H9 (cell line): ENCODE measurements at regions not wholly inside any gene's neighbourhood (a gene's known extent, or its start where the extent isn't known, plus 50 kb on each side); places are given as distances from the start of the nearest gene placed in this dataset.

Experiments used
- DNase-seq: peaks from one replicate; pipeline ENCODE4 v3.0.0-alpha.2; 2017
- H2AFZ ChIP-seq: one replicate; pipeline ENCODE4 v1.6.1; 2013; ENCODE audit warnings: mild to moderate bottlenecking, low read length, control low read depth, moderate library complexity
- H2AK5ac ChIP-seq: 2 replicates; pipeline ENCODE4 v1.6.1; 2013; ENCODE audit warnings: low read length, control low read depth, mixed read lengths; ENCODE audit not compliant: insufficient read length
- H2BK120ac ChIP-seq: one replicate; pipeline ENCODE4 v1.6.1; 2013; ENCODE audit warnings: low read depth, mild to moderate bottlenecking, low read length, control low read depth, inconsistent platforms; ENCODE audit not compliant: poor library complexity, severe bottlenecking
- H2BK12ac ChIP-seq: 2 replicates; pipeline ENCODE4 v1.6.1; 2013; ENCODE audit warnings: low read length, control low read depth, mixed read lengths, low read depth; ENCODE audit not compliant: insufficient read length
- H2BK15ac ChIP-seq: 2 replicates; pipeline ENCODE4 v1.6.1; 2013; ENCODE audit warnings: low read depth, low read length, control low read depth
- H2BK20ac ChIP-seq: one replicate; pipeline ENCODE4 v1.6.1; 2013; ENCODE audit warnings: low read depth, mild to moderate bottlenecking, low read length, control low read depth, inconsistent platforms; ENCODE audit not compliant: poor library complexity, severe bottlenecking
- H2BK5ac ChIP-seq: 2 replicates; pipeline ENCODE4 v1.6.1; 2013; ENCODE audit warnings: low read length, control low read depth, mixed read lengths; ENCODE audit not compliant: insufficient read length
- H3K14ac ChIP-seq: 2 replicates; pipeline ENCODE4 v1.6.1; 2013; ENCODE audit warnings: low read length, control low read depth; ENCODE audit not compliant: insufficient read depth
- H3K18ac ChIP-seq: 2 replicates; pipeline ENCODE4 v1.6.1; 2013; ENCODE audit warnings: low read depth, mild to moderate bottlenecking, mixed read lengths, low read length, control low read depth; ENCODE audit not compliant: insufficient read length
- H3K23ac ChIP-seq: 2 replicates; pipeline ENCODE4 v1.6.1; 2013; ENCODE audit warnings: low read length, control low read depth, mixed read lengths, low read depth; ENCODE audit not compliant: insufficient read length
- H3K23me2 ChIP-seq: 2 replicates; pipeline ENCODE4 v1.6.1; 2013; ENCODE audit warnings: low read depth, mild to moderate bottlenecking, mixed read lengths, low read length, control low read depth; ENCODE audit not compliant: insufficient read length, poor library complexity, severe bottlenecking
- H3K27ac ChIP-seq: 2 replicates; pipeline ENCODE4 v1.5.1; 2013; ENCODE audit warnings: low read length, control low read depth, mixed read lengths, low read depth; ENCODE audit not compliant: insufficient read length
- H3K27me3 ChIP-seq: 2 replicates; pipeline ENCODE4 v1.6.1; 2013; ENCODE audit warnings: low read length, control low read depth, inconsistent platforms; ENCODE audit not compliant: insufficient read depth
- H3K4ac ChIP-seq: 2 replicates; pipeline ENCODE4 v1.6.1; 2013; ENCODE audit warnings: low read depth, mild to moderate bottlenecking, control low read depth, inconsistent platforms, low read length, moderate library complexity
- H3K4me1 ChIP-seq: 2 replicates; pipeline ENCODE4 v1.6.1; 2013; ENCODE audit warnings: low read length, control low read depth, inconsistent platforms; ENCODE audit not compliant: insufficient read depth
- H3K4me2 ChIP-seq: 2 replicates; pipeline ENCODE4 v1.6.1; 2013; ENCODE audit warnings: low read length, control low read depth, mixed read lengths; ENCODE audit not compliant: insufficient read length, insufficient read depth
- H3K56ac ChIP-seq: 2 replicates; pipeline ENCODE4 v1.6.1; 2013; ENCODE audit warnings: low read depth, mild to moderate bottlenecking, mixed read lengths, low read length, control low read depth; ENCODE audit not compliant: insufficient read length
- H3K79me1 ChIP-seq: 2 replicates; pipeline ENCODE4 v1.6.1; 2013; ENCODE audit warnings: low read depth, mild to moderate bottlenecking, moderate library complexity, low read length, control low read depth, inconsistent platforms; ENCODE audit not compliant: insufficient read depth, poor library complexity, severe bottlenecking
- H3K79me2 ChIP-seq: 2 replicates; pipeline ENCODE4 v1.6.1; 2013; ENCODE audit warnings: low read length, control low read depth, inconsistent platforms; ENCODE audit not compliant: insufficient read depth
- H3K9ac ChIP-seq: 2 replicates; pipeline ENCODE4 v1.6.1; 2013; ENCODE audit warnings: low read length, control low read depth, mixed read lengths; ENCODE audit not compliant: insufficient read length; ENCODE audit errors: extremely low read depth
- H3K9me3 ChIP-seq: one replicate; pipeline ENCODE4 v1.6.1; 2013; ENCODE audit warnings: low read depth, low read length, inconsistent platforms; ENCODE audit not compliant: control insufficient read depth
- H3T11ph ChIP-seq: one replicate; pipeline ENCODE4 v1.6.1; 2013; ENCODE audit warnings: mild to moderate bottlenecking, low read length, control low read depth, inconsistent platforms
- H4K20me1 ChIP-seq: one replicate; pipeline ENCODE4 v1.6.1; 2013; ENCODE audit not compliant: control insufficient read depth, insufficient read length, insufficient read depth
- H4K5ac ChIP-seq: 2 replicates; pipeline ENCODE4 v1.6.1; 2013; ENCODE audit warnings: low read depth, mild to moderate bottlenecking, mixed read lengths, low read length, control low read depth; ENCODE audit not compliant: insufficient read length
- H4K8ac ChIP-seq: replicated peaks from 2 replicates; pipeline ENCODE4 v1.6.1; 2013; ENCODE audit warnings: low read length, control low read depth, mixed read lengths, low read depth; ENCODE audit not compliant: insufficient read length
- H4K91ac ChIP-seq: 2 replicates; pipeline ENCODE4 v1.6.1; 2013; ENCODE audit warnings: low read depth, mild to moderate bottlenecking, moderate library complexity, mixed read lengths, low read length, control low read depth; ENCODE audit not compliant: insufficient read length
- H3K27ac Mint-ChIP-seq, 3 experiments: 2 replicates in 2 of 3; 3 replicates in 1 of 3; pipeline ENCODE4 v1.8.0; 2020 to 2021; ENCODE audit warnings: mixed read lengths in 3 of 3, mild to moderate bottlenecking in 1 of 3, moderate library complexity in 1 of 3
- H3K27me3 Mint-ChIP-seq: 2 replicates; pipeline ENCODE4 v1.8.0; 2021; ENCODE audit warnings: low read depth, mild to moderate bottlenecking, moderate library complexity, mixed read lengths
- H3K36me3 Mint-ChIP-seq, 3 experiments: 2 replicates in 2 of 3; 3 replicates in 1 of 3; pipeline ENCODE4 v1.8.0; 2020 to 2021; ENCODE audit warnings: low read depth in 3 of 3, mixed read lengths in 3 of 3; ENCODE audit not compliant: insufficient read depth in 1 of 3
- H3K4me1 Mint-ChIP-seq, 2 experiments: 2 replicates each; pipeline ENCODE4 v1.8.0; 2020; ENCODE audit warnings: mixed read lengths in 2 of 2
- H3K4me3 Mint-ChIP-seq, 2 experiments: 2 replicates in 1 of 2; 3 replicates in 1 of 2; pipeline ENCODE4 v1.8.0; 2020 to 2021; ENCODE audit warnings: mild to moderate bottlenecking in 2 of 2, mixed read lengths in 2 of 2, moderate library complexity in 1 of 2
- H3K9me3 Mint-ChIP-seq, 2 experiments: 2 replicates in 1 of 2; 3 replicates in 1 of 2; pipeline ENCODE4 v1.8.0; 2020; ENCODE audit warnings: mild to moderate bottlenecking in 2 of 2, mixed read lengths in 2 of 2, moderate library complexity in 1 of 2
- CTCF ChIP-seq: fragments of 200-600 bp; sonication (generic); conservative IDR thresholded peaks from 3 replicates; pipeline ENCODE4 v1.8.0; 2021; ENCODE audit warnings: antibody characterized with exemption, mild to moderate bottlenecking
- WGBS: extraction: QIAGEN DNeasy Blood & Tissue Kit; methylation state at CpG from one replicate; pipeline ENCODE4 v1.1.7; 2013; ENCODE audit warnings: missing lambda C conversion rate, low lambda C conversion rate, mixed read lengths; ENCODE audit not compliant: insufficient read length; ENCODE audit errors: extremely low coverage; 5-methylcytosine and 5-hydroxymethylcytosine counted together

GRCh38 chr2:129117434-129117833 lies 798.8 kb upstream of the HS6ST1 start:
- no peaks in the 10 kb centered on the region for H3K79me1 ChIP-seq
- no peak overlapping the region for H3K18ac ChIP-seq
- no peak overlapping the region for H2BK120ac ChIP-seq
- H3K23ac ChIP-seq = no peak overlapping the region
- Mint-ChIP-seq H3K4me1 (no peaks in the 10 kb centered on the region), H3K4me3 (no peak overlapping the region), H3K27me3 (no peaks in the 10 kb centered on the region; the same call in 1 of the 2 replicates), H3K27ac (no peak overlapping the region), H3K9me3 (peaks cover 2 to 3% of the 10 kb centered on the region in 2 experiments; a peak in 3 of 5 replicates), H3K36me3 (0 out of 7 replicates have a peak, but pooled peaks cover 0 to 9% (median 0%) of the 10 kb centered on the region in 3 experiments)
- no peak overlapping the region for H2BK20ac ChIP-seq
- H4K5ac ChIP-seq = no peak overlapping the region
- no peaks in the 10 kb centered on the region for H3K27me3 ChIP-seq
- H3K9me3 ChIP-seq = no peaks in the 10 kb centered on the region
- H2BK15ac ChIP-seq = no peak overlapping the region
- H3K27ac ChIP-seq = no peak overlapping the region
- H3K14ac ChIP-seq = no peak overlapping the region
- H2AFZ ChIP-seq = no peak overlapping the region
- no peak overlapping the region for H4K91ac ChIP-seq
- no CpG with 5 or more reads among the region's 2 CpGs for WGBS
- H4K8ac ChIP-seq = no peak overlapping the region
- TF ChIP-seq CTCF = no peak
- no peaks in the 10 kb centered on the region for H3K23me2 ChIP-seq
- no peak overlapping the region for H3K9ac ChIP-seq
- H3K79me2 ChIP-seq = no peaks in the 10 kb centered on the region
- H2BK5ac ChIP-seq = no peak overlapping the region
- H3K4me1 ChIP-seq = no peaks in the 10 kb centered on the region
- no peaks in the 10 kb centered on the region for H4K20me1 ChIP-seq
- H2BK12ac ChIP-seq = no peak overlapping the region
- no peak overlapping the region for H2AK5ac ChIP-seq
- no peak for DNase-seq
- H3K56ac ChIP-seq = no peak overlapping the region
- no peak overlapping the region for H3T11ph ChIP-seq
- no peak overlapping the region for H3K4me2 ChIP-seq
- H3K4ac ChIP-seq = no peak overlapping the region
